DMS79 treated with DMSO at 0.1 percent for 48 hours (cell line): ENCODE measurements at regions not wholly inside any gene's neighbourhood (a gene's known extent, or its start where the extent isn't known, plus 50 kb on each side); places are given as distances from the start of the nearest gene placed in this dataset.
A peak's percentile ranks its signal among the peaks of the same experiment; 100 is the strongest.
"Not testable (repeated sequence)": the region's sequence is repeated elsewhere in the genome, so short reads cannot be mapped to it uniquely, and the experiment has no call there.

Experiments
- DNase-seq: peaks from one replicate; lab custom pipeline; 2025; lab: John Stamatoyannopoulos, UW

DNA sequence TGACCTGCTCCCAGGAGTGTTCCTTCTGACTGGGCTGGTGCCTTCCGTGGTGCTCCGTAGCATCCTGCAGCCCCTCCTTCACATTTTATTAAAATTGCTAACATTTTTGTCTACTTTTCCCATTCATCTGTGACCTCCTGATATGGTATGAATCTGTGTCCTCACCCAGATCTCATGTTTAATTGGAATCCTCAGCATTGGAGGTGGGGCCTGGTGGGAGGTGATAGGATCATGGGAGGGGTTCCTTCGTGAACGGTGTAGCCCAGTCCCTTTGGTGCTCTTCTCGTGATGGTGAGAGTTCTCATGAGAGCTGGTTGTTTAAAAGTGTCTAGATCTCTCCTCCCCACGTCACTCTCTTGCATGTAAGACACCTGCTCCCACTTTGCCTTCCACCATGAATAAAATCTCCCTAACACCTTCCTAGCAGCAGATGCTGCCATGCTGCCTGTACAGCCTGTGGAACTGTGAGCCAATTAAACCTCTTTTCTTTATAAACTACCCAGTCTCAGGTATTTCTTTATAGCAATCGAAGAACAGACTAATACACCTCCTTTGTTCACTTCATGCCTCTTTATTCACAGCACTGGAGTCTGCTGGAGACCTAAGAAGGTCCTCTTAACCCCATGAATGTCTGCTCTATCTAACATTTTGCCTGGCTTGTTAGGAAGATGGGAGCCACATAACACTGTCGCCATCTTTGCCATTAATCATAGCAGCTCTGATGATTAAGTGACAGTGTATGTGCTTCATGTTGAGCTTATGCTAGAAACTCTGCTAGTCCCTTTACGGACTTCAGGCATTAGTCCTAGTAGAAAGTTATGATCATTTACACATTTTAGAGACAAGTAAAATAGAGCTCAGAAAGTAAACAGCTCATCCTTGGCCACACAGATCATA is 377.7 kb upstream of the MAF start:
- DNase-seq: no peak

DNA sequence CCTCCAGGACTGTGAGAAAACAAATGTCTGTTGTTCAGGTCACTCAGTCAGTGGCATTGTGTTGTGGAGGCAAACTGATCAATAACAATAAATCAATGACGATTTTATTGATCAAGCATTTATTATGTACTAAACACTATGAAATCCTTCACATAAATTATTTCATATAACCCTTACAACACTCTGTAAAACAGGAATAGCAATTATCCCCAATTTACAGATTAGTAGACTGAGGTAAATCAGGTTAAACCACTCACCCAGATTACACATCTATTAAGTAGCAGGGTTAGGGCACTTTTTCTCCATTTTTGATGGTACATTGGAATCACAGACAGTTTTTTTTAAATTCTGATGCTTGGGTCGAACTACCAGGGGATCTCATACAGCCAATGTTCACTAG is 372.8 kb upstream of the MAF start:
- no peak for DNase-seq

DNA sequence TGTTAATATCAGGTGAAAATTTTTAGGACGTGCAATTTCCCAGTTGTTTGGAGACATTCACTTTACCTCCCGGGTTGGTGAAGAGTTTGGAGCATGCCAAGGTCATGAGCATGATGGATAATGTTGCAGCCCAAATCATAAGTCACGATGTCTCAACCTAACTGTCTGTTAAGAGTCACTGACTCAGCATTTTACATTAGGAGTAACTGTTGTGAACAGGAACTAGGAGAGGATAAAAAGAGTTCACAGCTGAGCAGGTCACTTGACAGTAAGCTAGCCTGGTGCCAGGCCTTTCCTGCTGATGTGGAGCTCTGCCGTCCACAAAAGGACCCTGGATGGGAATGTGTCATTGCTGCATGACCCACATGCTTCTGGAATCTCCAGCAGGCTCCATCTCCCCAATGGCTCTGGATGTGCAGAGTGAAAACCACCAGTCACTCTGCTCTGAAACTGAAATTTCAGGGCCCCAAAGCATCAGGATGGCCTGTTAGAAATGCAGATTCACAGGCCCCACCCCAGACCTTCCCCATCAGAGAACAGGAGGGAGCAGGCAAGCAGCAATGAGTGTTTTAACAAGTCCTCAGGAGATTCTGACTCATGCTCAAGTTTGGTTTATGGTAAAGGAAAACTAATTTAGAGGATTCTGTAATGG is 371.6 kb upstream of the MAF start:
- DNase-seq: no peak

DNA sequence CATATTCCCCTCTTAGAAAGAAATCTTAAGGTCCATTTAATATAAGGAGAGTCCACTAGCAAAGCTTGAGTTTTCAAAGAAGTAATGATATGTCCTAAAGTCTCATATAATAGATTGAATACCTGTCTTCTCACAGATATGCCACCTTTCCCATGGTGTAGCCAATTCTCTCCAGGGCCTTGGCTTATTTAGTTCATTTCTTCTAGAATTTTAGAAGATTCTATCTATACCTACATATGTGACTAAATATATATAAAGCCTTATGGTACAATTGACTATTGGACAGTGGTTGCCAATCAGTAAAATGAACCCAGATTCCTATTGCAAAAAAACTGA is 370.7 kb upstream of the MAF start:
- no peak for DNase-seq

DNA sequence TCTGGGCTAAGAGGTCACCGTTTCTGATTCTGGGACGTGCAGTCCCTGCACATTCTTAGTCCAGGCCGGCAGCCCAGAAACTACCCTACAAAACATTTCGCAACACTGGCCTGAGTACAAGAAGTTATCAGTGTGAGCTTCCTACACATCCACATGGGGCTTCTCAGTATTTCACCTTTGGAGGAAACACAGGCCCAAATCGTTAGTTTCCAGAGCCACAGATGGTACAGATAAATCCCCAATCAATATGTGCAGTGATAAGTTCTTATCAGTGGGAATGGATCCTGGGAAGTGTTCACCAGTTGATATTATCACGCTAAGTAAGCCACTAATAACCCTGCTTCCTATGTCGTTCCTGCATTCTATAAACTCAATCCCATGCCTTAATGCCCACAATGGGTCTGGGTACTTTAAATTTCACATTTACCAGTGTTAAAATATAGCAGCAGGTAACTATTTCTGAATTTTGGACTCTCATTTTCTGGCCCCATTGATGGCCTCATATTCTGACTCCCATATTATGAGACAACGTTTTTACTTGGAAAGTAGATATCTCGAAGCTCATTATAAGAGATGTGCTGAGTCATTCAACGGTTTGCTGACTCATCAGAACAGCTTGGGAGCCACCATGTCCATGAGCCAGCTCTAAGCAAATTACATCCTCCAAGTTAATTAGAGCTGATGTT is 370.2 kb upstream of the MAF start:
- no peak for DNase-seq

DNA sequence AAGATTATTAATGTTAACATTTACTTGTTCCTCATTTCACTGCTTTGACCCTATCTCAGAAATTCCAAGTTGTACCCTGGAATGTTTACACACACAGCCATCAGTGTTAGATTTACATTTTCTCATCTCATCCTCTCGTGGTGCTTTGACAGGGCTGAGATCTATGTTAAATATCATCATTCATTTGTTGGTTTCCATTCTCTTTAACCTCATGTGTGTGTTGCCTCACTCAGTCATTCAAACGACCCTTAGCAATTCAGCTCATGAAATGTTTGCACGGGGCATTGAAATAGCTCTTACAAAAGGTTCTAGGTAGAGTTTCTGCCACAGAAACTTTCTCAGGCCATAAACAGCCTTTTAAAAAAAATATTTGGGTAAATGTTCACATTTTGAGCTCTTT is 369.6 kb upstream of the MAF start:
- no peak for DNase-seq

DNA sequence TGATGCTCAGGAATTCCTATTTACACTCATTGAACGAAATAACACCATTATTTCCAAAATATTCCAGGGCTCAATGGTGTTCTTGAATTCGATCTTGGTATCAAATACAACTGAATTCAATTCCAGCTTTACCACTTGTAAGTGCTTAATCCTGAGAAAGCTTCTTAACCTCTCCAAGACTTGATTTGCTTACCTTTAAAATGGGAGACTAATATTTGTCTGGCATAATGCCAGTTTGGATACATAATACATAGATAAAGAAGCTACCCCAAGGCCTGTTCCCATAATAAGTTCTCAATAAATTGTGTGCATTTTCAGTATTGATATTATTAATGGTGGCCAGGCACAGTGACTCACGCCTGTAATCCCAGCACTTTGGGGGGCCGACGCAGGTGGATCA is 368.9 kb upstream of the MAF start:
- no peak for DNase-seq

DNA sequence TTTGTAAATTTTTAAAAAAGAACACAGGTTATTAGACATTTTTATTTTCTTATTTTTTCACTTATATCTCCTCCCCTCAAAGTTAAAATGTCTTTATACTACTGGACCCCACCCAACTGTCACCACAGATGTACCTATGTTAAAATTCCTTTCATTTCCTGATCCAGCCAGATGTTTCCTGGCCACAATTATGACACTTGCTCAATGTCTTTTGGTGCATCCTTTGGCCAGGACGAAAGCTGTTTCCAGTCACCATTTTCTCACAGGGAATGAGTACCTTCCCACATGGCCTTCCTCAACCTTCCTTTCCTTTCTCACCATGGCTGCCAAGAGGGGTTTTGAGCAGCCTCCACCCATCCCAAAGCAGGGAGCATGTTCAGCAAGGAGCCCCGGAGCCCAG is 365.7 kb upstream of the MAF start:
- DNase-seq: no peak

DNA sequence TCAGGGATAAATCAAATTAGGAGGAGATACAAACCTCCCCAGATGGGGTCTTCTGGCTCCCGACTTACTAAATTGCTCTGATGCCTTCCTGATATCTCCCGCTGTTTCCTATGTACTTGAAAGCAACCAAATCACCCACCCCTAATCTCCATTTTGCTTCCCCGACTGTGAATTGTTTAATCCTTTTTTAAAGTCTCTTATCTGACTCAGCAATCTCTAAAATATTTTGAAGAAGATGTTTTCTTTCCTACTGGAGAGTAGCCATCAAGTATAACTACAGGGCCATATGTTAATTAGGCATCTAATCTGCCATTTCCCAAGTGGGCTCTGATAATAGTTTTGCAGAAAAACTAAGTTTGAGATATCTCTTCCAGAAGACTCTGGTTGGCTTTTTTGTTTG is 365.2 kb upstream of the MAF start:
- no peak for DNase-seq

DNA sequence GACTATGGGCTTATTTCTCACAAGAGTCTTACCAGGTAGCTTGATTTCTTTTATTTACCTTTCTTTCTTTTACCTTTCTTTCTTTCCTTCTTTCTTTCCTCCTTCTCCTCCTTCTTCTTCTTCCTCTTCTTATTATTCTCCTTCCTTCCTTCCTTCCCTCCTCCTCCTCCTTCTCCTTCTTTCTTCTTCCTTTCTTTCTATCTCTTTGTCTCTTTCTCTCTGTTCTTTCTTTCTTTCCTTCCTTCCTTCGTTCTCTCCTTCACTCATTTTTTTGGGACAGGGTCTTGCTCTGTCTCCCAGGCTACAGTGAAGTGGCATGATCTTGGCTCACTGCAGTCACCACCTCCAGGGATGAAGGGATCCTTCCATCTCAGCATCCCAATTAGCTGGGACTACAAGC is 363.6 kb upstream of the MAF start:
- no peak for DNase-seq

DNA sequence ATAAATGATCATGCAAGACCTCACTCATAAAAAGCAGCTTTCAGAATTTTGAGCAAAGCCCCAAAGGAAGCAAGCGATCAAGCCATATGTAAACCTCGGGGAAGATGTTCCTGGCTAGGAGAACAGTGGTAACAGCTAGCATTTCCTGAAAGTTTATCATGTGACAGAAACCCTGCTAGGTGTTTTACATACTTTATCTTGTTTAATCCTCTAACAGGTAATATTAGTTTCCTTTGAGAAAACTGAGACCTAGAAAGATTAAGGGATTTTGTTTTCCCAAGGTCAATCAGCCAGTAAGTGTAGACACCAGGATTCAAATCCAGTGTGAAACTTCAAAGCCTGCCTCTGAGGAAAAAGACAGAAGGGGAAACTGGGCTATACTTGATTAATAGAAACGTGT is 362.4 kb upstream of the MAF start:
- DNase-seq: no peak

DNA sequence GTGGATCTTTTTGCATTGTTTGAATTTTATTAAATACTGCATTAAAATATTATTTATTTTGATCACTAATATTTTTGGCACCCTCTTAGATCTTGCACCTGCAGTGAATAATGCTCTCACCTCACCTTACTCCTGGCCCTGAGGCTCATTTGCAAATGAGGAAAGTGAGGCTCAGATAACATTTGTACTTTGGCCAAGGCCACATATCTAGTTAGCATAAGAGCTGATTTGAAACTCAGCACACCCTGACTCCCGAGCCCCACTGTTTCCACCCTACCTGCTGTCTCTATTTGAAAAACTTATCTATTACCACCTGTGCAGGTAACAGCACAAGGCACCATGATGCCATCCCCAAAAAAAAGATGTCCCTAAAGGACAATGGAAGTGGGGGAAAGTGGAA is 358.7 kb upstream of the MAF start:
- no peak for DNase-seq

DNA sequence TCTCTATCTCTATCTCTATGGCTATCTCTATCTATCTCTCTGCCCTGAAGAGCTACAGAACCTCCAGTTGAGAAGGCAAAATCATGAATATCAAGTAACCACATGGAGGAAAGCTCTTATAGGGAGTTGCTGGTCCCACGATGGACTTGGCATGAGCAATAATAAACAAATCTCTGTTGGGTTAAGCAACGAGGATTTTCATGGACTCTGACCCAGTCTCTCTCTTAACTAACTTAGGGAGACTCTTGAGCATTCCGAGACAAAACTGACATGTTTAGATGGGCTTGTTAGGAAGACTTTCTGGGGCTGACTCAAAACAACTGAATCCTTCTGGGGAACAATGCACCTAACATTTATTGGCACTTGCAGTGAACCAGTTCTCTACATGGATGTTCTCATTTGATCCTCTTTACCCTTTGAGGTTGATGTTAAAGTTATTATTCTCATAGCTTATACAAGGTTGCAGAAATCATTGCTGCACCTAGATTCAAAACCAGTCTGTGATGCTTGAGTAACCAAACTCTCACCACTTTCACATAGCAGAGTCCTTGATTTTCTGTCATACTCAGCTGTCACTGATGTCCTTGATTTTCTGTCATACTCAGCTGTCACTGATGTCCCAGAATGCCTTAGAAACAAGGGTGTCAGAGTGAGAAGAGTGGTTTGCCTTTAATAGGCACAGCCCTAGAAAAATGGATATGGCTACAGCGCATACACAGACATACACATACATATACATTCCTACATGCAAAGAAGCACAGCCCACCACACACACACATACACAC is 354.6 kb upstream of the MAF start:
- no peak for DNase-seq

DNA sequence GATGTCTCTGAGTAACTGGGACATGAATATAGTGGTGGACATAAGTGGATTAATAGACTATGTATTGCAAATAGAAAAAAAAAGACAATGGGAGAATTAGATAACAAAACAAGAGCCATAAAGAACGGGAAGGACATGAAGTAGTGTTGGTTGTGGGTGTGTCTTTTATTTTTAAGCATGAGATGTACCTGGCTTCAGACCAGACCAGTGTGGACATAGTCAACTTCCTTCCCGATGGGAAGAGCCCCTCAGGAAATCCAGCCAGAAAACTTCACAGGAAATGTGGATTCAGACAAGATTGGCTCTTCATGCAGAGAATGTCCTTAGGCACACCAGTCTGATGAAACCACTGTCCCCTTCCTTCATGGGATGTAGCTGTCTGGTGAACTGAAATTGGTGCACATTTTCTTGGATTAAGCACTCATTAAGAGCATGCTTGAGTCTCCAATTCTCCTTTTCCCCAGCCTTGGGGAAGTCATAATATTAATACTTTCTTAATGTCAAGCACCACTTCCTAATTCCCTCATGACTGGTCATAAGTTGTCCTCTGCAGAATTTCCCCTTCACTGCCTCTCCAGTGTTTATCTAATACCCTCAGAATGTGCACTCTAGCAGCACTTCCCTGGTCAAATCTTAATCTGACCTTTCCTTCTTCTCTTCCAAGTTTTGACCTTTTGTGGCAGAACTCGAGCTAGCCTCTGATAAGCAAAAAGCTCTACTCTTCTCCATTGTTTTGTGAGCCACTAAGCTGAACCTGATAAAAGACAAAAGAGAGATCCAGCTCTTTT is 350.6 kb upstream of the MAF start:
- peak; percentile 52 for DNase-seq

DNA sequence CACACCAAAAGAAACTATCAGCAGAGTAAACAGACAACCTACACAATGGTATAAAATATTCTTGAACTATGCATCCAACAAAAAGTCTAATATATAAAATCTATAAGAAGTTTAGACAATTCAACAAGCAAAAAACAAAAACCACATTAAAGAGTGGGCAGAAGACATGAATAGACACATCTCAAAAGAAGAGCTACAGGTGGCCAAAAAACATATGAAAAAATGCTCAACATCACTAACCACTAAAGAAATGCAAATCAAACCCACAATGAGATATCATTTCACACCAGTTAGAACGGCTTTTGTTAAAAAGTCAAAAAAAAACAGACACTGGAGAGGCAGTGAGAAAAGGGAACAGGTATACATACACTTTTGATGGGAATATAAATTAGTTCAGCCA is 348.9 kb upstream of the MAF start:
- DNase-seq: no peak

DNA sequence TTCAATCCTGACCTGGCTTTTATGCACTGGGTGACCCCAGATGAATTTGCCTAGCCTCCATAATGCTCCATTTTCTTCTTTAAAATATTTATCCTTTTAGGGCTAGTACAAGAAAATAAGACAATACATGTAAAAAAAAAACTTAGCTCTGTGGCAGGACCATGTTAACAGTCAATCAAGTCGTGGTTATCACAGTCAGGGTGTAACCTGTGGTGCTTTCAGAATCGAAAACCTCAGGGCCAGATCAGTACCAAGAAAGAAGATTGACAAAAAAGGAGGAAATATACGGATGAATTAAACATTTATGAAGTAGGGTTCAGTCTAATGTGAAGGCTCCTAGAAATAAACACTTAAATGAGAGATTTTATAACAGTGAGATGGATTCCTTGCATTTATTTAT is 347.2 kb upstream of the MAF start:
- no peak for DNase-seq

DNA sequence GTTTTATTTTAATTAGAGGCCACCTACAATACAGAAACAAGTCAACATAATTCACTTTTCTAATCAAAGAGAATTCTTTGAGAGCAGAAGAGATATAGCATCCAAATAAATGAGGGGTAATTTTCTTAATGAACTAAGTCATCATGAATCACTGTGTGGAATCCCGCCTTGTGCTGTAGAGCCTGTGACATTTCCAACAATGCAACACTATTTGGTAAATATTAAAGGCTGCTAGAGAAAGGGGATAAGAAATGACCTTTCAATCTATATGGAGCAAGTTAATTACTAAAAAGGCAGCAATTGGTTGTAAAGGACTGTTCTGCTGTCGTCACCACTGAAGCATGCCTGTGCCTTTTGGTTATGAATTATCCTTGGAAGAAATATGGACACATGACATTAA is 345.7 kb upstream of the MAF start:
- DNase-seq: no peak

DNA sequence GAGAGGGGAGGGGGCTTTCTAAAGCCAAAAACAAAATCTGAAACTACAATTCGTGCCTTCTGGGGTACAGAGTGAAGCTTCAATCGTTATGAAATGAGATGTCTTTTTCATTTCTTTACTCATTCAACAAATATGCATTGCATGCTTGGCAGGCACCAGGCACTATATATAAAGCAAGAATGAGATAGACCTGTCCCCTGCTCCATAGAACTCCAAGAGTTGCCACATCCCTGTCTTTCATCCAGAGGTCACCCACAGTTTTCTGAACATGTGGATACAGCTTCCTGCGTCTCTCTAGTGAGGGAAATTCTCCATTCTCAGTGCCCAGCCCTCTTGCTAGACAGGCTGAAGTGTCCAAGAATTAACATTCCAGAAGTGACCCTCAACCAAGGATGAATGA is 343.2 kb upstream of the MAF start:
- DNase-seq: no peak

DNA sequence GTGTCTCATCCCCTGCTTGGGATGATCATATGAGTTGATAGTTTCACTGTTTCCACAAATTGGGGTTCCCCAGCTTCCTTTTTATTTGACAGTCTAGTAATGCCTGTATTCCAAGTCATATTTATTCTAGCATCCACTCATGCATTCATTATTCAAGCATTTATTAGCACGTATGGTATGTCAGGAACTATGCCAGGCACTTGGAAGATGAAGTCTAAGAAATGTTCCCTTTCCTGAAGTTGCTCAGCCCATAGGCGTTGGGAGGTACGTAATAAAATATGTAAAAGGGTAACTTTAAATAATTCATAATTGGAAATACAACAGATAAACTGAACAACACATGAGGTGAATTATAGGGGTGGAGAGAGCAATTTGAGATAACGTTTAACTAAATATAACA is 338.0 kb upstream of the MAF start:
- DNase-seq: no peak

DNA sequence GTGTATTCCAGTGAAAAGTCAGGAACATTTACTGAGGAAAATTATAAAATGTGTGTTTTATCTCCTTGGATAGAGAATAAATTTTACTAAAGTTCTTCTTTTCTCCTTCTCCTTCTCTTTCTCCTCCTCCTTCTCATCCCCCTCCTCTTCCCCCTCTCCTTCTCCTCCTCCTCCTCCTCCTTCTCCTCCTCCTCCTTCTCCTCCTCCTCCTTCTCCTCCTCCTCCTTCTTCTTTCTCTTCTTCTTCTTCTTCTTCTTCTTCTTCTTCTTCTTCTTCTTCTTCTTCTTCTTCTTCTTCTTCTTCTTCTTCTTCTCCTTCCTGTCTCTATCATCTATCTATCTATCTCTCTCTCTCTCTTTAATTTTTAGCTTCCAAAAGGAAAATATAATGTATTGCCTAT is 337.1 kb upstream of the MAF start:
- DNase-seq: not testable (repeated sequence)

DNA sequence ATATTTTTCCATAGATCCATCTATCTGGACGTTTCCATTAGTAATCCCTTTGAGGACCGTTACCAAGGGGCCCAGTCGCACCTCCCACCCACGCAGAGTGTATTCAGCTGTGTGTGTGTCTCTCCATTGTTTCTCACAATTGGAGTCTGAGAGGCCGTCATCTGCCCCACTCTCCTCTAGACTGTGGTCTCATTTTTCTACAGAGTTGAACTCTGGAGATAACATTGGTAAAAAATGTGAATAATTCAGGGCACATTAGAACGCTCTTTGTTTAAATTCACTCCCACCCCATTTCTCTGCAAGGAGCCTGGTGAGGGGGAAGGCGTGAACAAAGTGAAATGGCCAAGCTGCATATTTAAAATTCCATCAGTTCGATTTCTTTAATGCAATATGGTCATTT is 333.1 kb upstream of the MAF start:
- DNase-seq: no peak

DNA sequence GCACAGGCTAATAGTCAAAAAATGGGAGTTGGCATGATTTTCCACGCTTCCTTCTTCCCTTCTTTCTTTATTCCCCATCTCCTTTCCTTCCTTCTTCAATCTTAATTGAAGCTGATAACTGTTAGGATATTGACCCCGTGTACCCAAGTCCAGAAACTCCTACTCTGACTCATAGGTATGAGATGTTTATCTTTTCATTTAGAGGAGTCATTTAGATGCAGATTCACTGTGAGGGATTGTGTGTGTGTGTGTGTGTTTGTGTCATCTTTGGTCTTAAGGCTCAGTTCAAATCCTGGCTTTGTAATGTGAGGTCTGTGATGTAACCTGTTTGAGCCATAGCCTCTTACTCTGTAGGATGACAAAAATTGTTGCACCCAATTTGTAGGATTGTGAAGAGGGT is 332.0 kb upstream of the MAF start:
- DNase-seq: no peak
